ENCODE measurements at regions not wholly inside any gene's neighbourhood (a gene's known extent, or its start where the extent isn't known, plus 50 kb on each side); places are given as distances from the start of the nearest gene placed in this dataset. TPM values are rescaled to one million over a fixed set of nuclear protein-coding genes. Genes with fewer than 3 reads are reported as not detected.
"Not testable (repeated sequence)": the region's sequence is repeated elsewhere in the genome, so short reads cannot be mapped to it uniquely, and the experiment has no call there.

DNA sequence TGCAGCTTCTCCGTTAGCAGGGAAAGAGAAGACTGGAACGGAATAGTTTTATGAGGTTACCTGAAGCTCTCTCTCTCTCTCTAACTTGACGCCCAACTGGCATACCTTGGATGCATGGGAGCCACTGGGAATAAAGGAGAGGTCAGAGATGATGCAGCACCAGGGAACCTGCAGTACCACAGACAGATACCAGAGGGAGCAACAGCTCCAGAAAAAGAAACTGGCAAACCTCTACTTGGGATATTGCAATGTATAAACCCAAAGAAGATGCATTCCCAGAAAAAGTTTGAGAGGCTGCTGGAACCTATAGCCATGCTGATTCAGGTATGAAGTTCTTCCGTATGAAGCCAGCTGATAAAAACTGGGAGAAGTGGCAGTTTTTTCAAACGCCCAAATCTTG lies 2976.1 kb upstream of the TEKT4 start:
- TF ChIP-seq, protein P1, sequence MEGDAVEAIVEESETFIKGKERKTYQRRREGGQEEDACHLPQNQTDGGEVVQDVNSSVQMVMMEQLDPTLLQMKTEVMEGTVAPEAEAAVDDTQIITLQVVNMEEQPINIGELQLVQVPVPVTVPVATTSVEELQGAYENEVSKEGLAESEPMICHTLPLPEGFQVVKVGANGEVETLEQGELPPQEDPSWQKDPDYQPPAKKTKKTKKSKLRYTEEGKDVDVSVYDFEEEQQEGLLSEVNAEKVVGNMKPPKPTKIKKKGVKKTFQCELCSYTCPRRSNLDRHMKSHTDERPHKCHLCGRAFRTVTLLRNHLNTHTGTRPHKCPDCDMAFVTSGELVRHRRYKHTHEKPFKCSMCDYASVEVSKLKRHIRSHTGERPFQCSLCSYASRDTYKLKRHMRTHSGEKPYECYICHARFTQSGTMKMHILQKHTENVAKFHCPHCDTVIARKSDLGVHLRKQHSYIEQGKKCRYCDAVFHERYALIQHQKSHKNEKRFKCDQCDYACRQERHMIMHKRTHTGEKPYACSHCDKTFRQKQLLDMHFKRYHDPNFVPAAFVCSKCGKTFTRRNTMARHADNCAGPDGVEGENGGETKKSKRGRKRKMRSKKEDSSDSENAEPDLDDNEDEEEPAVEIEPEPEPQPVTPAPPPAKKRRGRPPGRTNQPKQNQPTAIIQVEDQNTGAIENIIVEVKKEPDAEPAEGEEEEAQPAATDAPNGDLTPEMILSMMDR (IDR thresholded peaks at IDR 0.05; ENCODE audit: insufficient read depth, low read depth, low read length): peak; percentile 47
- not testable (repeated sequence) for H3K4me3 ChIP-seq (ENCODE audit: low read depth, low read length)
- DNase-seq (ENCODE audit: low read depth): peak; percentile 0

GRCh38 chr2:91917602-91918001 lies 2953.6 kb upstream of the TEKT4 start:
- H3K4me3 ChIP-seq (ENCODE audit: low read depth, low read length); DNase-seq (ENCODE audit: low read depth): not testable (repeated sequence)

Small RNA genes lying in the stretch of these regions (small RNA-seq; reads per million reads assigned to genes)
- gene AC127391.1: not detected

All from fibroblast of villous mesenchyme (primary cell).